ENCODE measurements at regions not wholly inside any gene's neighbourhood (a gene's known extent, or its start where the extent isn't known, plus 50 kb on each side); places are given as distances from the start of the nearest gene placed in this dataset.
"Not testable (repeated sequence)": the region's sequence is repeated elsewhere in the genome, so short reads cannot be mapped to it uniquely, and the experiment has no call there.

DNA sequence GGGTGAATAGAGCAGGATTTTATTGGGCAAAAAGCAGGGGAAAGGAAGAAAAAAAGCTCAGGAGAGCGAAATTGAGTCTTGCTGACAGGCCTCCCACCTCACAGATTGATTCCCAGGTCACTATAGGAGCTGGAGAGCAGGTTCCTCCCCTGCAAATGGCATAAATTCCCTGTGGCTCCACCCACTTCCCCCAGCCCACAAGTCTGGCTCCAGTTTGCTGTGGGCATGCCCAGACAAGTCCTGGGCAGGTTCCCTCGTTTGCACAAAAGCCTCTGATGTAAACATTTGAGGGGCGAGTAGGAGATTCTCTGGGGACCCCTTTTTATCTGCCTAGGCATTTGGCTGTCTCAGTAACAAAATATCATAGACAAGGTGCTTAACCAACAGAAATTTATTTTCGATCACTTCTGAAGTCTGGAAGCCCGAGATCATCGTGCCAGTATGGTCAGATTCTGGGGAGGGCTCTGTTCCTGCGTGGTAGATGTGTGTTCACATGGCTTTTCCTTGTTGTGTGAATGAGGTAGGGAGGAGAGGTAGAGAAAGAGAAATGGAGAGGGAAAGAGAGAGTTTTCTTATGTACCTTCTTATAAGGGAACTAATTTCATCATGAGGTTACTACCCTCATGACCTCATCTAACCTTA lies 614.5 kb downstream of the MAT2B start:
- DNase-seq (ENCODE audit: low read depth) = no peak

DNA sequence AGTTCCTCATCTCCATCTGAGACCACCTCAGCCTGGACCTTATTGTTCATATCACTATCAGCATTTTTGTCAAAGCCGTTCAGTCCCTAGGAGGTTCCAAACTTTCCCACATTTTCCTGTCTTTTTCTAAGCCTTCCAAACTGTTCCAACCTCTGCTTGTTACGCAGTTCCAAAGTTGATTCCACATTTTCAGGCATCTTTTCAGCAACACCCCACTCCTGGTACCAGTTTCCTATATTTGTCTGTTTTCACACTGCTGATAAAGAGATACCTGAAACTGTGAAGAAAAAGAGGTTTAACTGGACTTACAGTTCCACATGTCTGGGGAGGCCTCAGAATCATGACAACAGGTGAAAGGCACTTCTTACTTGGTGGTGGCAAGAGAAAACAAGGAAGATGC lies 622.1 kb downstream of the MAT2B start:
- no peak for DNase-seq (ENCODE audit: low read depth)

DNA sequence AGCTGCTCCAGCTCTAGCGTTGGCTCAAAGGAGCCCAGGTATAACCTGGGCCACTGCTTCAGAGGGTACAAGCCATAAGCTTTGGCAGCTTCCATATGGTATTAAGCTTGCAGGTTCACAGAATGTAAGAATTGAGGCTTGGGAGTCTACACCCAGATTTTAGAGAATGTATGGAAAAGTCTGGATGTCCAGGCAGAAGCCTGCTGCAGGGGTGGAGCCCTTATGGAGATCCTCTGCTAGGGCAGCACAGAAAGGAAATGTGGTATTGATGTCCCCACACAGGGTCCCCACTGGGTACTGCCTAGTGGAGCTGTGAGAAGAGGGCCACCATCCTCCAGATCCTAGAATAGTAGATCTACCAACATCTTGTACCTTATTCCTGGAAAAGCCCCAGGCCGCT lies 626.9 kb downstream of the MAT2B start:
- no peak for DNase-seq (ENCODE audit: low read depth)

DNA sequence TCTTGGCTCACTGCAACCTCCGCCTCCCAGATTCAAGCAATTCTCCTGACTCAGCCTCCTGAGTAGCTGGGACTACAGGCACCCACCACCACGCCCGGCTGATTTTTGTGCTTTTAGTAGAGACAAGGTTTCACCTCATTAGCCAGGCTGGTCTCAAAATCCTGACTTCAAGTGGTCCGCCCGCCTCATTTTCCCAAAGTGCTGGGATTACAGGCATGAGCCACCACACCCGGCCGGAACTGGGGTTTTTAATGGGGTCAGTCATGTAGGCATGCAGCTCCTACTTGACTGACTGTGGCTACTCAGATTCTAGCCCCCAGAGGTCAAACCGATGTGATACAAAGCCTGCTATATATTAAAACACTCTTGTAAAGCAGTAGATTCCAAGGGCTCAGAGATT lies 631.7 kb downstream of the MAT2B start:
- DNase-seq (ENCODE audit: low read depth) = no peak

DNA sequence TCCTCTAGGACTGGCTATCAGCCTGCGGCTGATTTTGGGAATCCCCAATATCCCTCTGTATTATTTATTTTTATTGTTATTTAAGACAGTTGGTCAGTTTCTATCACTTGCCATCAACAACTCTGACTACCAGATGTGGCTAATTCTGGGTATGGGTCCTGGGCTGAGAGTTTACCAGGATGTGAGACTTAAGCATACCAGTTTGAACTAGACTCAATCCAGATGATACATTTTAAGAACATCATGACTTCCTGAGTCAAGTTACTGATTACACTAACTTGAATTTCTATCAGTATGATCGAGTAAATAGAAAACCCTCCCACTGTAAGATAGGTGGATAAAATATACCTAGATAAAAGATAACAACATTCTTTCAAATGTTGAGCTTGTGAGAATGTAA lies 634.0 kb downstream of the MAT2B start:
- no peak for DNase-seq (ENCODE audit: low read depth)

DNA sequence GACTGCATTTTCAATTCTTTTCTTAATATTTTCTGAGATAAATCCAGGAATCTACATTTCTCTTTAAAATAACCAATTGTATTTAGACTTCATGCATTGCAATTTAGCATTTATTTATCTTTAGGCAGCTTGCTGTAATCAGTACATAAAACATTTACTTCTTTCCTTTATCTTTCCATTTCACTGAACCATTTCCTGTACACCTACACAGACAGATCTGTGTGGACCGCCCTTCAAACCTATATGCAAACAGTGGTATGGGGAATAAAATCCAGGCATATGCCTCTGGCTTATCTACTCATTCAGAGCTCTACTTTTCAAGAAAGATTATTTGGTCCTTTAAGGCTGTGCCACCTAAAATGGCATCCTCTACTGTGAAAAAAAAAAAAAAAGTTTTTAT lies 640.0 kb downstream of the MAT2B start:
- no peak for DNase-seq (ENCODE audit: low read depth)

DNA sequence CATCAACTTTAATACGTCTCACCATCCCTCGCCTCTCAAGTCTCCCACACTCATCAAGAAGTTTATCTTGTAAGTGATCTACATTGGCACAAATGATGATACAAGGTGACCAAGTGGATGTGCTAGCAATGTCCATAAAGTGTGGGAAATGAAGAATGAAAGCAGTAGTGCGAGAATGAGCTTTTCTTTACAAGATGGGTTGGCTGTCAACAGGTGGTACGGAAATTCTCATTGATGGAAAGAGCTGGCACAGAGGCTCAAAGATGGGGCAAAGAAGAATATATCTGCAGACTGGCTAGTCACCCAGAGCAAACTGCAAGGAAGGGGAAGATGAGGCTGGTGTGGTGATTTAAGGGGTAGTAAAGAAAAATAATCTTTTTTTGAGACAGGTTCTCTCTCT lies 640.8 kb downstream of the MAT2B start:
- no peak for DNase-seq (ENCODE audit: low read depth)

DNA sequence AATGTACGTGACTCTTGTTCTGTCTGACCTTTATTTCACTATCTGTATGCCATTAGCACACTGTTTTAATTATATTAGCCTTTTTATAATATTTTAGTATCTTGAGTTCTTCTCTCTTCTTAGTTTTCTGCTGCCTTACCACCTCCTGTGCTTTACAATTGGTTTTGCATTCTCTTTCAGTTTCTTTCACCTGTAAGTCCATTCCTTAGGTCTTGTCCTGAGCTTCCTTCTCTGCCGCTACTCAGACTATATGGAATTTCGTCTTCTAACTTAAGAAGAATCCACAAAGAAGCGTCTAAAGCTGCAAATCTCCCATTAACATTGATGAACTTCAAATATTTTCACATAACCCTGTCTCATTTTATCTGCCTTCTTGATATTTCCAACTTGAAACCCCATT lies 642.9 kb downstream of the MAT2B start:
- no peak for DNase-seq (ENCODE audit: low read depth)

DNA sequence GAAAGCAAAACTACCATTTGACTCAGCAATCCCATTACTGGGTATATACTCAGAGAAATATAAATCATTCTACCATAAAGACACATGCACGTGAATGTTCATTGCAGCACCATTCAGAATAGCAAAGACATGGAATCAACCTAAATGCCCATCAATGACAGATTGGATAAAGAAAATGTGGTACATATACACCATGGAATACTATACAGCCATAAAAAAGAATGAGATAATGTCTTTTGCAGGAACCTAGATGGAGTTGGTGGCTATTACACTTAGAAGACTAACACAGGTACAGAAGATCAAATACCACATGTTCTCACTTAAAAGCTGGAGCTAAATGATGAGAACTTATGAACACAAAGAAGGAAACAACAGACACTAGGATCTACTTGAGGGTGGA lies 647.1 kb downstream of the MAT2B start:
- not testable (repeated sequence) for DNase-seq (ENCODE audit: low read depth)

DNA sequence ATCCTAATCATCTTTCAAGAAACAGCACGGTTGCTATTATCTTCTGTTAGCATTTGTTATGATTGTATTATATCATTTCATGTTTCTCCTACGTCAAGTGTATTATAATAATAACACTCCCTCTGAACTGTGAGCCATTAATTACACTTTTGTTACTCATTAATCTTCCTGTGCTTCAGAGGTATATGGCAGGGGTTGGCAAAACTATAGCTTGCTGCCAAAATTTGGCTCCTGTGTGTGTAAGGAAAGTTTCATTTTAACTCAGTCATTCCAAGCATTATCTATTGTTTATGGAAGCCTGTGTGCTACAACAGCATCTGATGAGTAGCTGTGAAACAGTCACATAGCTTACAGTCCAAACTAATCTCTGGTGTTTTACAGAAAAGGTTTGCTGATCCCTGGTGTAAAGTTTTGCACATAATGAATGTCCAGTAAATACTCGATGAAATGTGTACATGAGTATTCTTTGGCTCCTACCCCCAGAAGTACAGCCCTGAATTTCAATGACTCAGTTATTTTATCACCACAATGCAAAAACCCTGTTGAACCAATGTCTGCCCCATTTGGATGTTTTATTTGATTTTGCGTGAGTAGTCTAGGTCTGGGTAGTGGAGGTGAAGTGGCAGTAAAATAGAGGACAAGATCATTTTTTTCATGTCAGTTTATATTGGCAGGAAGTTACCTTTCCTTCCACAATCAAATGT lies 648.2 kb downstream of the MAT2B start:
- DNase-seq (ENCODE audit: low read depth) = no peak

DNA sequence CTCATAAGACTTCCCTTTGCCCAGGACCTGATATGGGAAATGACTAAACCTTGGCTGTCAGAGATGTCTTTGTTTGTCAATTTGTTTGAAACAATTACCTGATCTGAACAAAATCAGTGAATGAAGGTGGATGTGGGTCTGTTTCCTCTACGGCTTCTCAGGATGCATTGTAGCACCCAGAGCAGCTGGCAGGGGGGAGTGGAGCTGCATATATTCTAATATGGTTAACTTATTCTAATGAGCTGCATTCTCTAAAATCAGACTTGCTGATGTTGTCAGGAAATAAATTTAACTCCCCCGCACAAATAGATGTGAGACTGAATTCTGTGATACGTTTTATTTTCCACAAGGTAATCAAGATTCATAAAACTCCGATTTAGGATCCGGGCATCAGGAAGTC lies 665.4 kb downstream of the MAT2B start:
- no peak for DNase-seq (ENCODE audit: low read depth)

DNA sequence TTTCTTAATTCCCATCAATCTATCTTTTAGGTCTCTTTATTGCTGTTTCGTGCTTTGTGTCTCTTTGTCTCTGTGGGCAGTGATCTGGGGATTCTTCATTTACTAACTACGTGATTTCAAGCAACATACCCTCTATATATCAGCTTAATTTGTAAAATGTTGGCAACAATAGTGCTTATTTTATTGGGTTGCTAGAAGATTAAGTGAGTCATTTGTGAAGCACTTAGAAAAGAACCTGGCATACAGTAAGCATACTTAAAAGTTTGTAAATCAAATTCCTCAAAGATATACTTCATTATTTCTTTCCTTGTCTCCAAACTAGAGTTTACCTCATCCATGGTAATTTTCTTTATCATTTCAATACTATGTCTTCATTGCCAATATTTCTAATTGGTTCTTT lies 669.7 kb downstream of the MAT2B start:
- no peak for DNase-seq (ENCODE audit: low read depth)

DNA sequence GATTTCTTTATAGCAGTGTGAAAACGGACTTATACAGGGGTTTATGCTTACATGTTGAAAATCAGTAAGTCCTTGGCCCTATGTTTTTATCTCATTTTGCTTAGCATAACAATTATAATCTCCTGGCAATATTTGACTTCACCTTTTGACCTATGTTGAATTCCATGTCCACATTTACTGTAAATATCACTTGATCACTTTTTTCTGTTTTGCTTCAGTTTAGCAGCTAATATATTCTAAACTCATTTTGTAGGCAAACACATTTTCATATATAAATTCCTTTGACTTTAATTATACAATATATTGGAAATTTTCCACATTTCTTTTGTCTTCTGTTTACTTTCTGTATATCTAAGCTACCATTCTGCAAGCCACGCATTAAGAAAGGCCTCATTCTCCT lies 674.0 kb downstream of the MAT2B start:
- no peak for DNase-seq (ENCODE audit: low read depth)

DNA sequence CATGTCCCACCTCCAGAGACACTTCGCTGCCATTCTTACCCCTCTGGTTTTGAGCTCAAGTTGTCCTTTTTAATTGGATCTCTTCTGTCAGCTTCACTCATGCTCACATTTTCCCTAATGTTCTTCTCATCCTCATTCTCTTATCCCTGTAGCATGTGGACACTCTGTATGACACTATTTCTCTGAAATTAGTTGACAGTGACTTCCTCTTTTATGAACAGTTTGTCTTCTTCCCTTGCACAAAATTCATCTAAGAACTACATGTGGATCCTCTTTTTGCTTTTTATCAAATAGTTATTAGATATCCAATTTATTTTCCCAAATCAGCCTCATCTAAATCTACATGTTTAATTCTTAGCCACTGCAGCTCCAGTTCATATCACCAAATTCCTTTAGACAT lies 676.2 kb downstream of the MAT2B start:
- DNase-seq (ENCODE audit: low read depth) = no peak

DNA sequence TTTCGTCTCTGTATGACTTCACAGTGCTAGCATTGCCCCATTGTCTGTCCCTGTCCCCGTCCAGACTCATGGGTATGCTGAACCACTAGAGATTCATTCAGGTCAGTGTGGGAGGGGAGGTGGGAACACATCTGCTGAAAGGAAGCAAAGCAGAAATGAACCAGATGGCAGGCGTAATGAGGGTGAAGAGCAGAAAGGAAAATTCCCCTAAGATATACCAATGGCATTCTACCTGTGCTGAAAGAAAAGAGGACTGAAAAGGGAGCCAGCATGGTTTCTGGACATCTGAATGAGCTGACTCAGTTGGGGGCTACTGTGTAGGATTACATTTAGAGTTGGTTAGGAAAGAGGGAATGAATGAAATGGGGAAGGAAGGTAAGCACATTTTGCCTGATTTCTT lies 678.7 kb downstream of the MAT2B start:
- no peak for DNase-seq (ENCODE audit: low read depth)

DNA sequence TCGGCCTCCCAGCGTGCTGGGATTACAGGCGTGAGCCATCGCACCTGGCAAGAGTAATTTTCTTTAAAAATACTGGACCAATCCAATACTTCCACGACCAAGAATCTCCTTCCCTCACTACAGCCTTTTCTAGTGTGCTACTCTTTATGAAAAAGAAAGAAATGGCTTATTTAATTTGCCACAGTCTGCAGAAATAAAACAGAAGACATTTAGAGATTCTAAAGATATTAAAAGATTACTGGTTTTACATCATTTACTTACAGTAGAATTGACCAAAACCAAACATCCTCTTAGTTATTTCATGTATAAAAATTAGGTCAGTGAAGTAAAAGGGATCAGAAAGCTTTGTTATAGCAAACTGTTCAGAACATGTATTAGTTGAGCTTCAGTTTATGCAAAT lies 679.6 kb downstream of the MAT2B start:
- no peak for DNase-seq (ENCODE audit: low read depth)

DNA sequence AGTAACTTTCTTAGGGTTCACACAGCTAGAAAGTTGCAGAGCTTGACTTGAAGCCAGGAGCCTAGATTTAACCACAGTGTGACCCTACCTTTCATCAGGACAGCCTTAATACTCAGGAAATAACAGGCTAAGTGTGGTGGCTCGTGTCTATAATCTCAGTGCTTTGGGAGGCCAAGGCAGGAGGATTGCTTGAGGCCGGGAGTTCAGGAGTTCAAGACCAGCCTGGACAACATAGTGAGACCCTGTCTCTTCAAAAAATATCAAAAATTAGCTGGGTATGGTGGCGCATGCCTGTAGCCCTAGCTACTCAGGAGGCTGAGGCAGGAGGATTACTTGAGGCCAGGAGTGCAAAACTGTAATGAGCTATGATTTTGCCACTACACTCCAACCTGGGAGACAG lies 681.1 kb downstream of the MAT2B start:
- no peak for DNase-seq (ENCODE audit: low read depth)

DNA sequence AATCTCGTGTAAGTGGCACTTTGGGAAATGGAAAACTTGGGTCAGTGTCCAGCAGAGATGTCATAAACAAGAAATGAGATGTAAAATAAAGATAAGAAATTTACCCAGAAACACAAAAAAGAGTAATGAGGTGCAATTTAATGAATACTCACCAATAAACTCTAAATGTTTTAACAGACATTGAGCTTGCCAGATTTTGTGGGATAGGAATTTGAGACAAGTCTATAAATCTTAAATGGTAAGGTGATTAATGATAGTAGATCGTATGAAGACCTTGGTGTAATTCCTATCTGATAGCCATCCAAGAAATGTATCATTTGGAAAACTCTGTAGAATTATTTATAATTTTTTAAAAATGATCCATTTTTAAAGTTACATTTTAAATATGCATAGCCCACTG lies 682.4 kb downstream of the MAT2B start:
- no peak for DNase-seq (ENCODE audit: low read depth)

DNA sequence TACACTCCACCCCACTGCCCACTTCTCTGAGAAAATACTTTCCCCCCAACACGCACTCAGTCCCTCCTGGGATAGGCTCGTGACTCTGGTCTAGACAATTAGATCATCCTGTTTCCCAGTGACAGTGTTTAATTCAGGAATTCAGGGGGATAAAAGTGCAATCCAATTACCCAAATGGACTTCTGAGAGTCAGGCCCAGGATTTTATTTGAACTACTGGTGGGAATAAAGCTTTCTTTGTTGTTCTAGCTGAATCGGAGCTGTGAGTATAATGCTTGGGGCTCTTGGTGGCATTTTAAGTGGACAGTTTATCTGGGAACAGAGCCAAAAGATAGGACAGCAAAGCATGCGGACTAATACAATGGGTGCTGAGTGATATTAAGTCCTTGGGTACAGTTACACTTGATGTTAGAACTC lies 683.3 kb downstream of the MAT2B start:
- no peak for DNase-seq (ENCODE audit: low read depth)

DNA sequence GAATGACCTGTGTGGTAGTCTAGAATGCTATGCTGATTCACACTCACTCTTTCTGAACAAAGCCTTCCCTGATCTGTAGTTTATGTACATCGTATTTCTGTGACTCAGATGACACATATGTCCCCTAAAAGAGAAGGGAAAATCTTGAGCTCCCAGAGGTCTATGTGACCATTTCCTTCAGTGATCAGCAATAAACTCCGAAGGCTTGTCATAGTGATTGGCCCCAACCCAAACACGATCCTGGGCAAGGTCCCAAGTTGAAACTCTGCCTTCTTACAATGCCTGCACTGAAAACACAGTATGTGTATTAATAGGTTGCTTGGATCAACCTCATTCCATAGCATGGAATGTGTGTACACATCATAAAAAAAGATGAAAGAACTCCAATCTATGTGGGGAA lies 685.8 kb downstream of the MAT2B start:
- DNase-seq (ENCODE audit: low read depth) = no peak

DNA sequence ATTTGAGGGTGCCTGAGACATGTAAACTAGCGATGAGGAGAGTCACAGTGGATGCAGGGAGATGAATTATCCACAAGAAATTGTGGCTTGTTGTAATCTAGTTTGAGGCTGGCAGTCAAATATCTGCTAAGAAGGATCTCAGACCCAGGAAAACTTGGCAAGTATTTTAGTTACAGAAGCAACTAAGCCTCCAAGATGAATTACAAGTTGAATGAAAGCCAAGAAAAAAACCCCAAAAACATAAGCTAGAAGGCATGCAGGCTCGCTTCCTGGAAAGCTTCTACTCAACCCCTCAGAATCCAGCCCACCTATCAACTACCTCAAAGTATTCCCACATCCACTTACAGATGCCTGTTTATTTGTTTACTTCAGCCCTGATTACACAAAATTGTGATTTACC lies 696.9 kb downstream of the MAT2B start:
- DNase-seq (ENCODE audit: low read depth) = no peak

DNA sequence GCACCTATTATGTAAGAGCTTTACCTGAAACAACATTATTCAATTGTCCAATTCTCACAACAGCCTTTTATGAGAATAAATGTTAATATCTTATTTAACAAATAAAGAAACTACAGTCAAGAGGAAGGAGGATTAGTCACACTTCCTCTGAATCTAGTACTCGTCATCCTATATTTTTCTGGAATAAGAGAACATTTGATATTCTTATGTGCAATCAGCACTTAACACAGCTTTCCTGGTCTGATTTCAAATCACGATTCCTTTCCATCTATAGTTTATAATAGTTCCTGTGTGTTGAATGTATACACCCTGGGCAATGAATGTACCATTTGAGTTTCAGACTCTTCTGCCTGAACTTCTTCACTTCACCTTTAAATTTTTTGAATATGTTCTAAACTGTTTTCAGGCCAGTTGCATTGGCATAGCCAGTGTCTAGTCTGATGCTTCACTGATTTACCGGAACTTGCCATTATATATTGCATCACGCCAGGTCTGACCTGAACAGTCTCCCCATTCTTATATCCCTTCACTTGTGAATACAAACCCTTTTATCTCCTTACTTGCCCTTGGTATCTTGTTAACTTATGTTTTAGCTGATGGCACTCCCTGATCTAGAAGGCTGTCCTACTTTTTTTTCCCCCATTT lies 698.3 kb downstream of the MAT2B start:
- DNase-seq (ENCODE audit: low read depth) = no peak

DNA sequence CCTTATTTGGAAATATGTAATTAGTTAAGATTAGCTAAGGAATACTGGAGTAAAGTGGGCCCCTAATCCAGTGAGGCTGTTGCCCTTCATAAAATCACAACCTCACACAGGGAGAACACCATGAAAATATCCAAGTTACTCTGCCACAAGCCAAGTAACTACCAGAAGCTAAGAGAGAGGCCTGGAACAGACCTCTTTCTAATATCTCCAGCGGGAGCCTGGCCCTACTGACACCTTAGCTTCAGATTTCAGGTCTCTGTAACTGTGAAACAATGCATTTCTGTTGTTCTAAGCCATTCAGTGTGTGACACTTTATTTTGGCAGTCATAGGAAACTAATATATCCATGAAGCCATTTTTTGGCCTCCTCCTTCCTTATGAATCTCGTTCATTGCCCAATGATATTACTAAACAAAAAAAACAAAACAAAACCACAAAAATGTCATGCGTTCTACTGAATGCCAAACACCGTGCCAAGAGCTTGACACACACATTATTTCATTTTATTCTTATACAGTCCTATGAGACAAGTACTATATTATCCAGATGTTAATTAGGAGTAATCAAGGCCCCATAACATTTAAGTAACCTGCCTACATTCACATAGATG lies 699.0 kb downstream of the MAT2B start:
- DNase-seq (ENCODE audit: low read depth) = no peak
